ENCODE measurements at regions not wholly inside any gene's neighbourhood (a gene's known extent, or its start where the extent isn't known, plus 50 kb on each side); places are given as distances from the start of the nearest gene placed in this dataset.

GRCh38 chr4:115834441-115834840 lies 721.0 kb upstream of the NDST4 start:
- TF ChIP-seq, protein P1, sequence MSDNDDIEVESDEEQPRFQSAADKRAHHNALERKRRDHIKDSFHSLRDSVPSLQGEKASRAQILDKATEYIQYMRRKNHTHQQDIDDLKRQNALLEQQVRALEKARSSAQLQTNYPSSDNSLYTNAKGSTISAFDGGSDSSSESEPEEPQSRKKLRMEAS (IDR thresholded peaks at IDR 0.05) = no peak
- TF ChIP-seq TCF12 (IDR thresholded peaks at IDR 0.05; ENCODE audit: low read depth) = no peak
